HG03060 (cell line): ENCODE measurements at regions not wholly inside any gene's neighbourhood (a gene's known extent, or its start where the extent isn't known, plus 50 kb on each side); places are given as distances from the start of the nearest gene placed in this dataset.
A peak's percentile ranks its signal among the peaks of the same experiment; 100 is the strongest.

Experiments
- ATAC-seq: cut with Tn5 transposase; IDR thresholded peaks from one replicate; pipeline ENCODE4 v1.9.1; 2021; ENCODE audit warnings: low read depth, moderate number of reproducible peaks; ENCODE audit not compliant: unreplicated experiment

DNA sequence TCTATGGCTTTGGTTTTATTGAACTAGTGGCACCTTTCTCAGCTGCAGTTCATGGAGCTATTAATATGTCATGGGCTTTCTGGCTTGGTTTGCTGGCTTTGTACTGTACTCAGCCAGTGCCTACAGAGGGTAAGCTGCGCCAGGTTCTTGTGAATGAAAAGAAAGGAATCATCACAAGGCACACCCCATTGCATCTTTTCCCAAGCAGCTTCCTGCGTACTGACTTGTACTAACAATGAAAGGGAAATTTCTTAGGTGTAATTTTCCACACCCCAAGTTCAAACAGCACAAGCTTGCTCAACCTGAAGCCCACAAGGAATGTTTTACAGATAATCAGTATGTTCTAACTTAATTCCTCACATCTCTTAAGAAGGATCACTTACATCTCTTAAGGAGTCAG is 78.0 kb upstream of the TNFSF18 start:
- no peak for ATAC-seq

DNA sequence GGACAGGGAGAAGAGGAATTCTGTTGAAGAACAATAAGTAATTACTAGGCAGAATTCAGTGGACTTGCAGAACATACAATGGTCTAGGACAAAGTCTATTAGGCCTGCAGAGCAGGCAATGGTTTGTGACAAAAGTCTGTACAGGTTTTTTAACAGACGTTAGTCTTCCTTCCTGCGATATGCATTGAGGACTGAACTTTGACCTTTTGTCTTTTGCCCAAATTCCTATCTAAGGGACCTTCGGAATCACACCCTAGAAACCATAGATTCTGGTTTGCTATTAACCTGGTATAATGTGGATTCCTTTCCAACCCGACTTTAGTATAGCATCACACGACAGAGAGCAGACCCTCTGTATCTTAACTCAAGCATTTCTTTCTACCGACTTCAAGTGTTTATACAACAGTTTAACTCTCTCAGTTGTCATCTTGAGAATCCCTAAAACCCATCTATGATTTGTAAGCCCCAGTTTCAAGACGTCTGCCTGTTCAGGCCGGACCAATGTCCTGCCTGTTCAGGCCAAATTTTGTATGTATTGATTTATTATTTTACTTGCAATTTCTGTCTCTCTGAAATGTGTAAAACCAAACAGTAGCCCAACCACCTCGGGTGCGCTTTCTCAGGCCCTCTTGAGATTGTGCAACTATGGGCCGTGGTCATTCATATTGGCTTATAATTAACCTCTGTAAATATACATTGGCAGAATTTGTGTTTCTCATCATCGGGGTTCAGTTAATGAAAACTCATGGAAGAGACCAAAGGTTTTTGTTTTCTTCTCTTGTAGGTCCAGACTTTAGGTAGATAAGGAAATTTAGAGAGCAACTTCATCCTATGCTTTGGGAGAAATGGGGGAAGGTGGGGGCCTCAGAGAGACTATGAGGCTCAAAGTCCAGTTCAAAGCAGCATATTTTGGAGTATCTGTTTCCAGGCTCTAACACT is 76.9 kb upstream of the TNFSF18 start:
- no peak for ATAC-seq

DNA sequence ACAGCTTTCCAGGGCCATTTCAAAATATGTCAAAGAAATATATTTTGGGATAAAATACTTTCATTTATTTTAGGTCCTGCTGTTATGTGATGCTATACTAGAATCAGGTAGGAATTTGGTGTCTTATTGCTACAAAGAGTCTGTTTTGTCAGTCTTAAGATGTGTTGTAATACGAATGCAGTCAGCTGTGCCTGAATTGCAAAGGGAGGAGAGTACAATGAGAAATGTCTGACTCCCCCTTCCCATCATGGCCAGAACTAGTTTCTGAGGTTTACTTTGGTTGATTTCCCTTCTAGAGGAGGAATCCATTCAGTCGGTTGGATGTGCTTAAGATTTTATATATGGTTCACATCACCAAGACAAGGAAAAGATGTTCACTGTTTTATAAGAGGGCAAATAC is 75.7 kb upstream of the TNFSF18 start:
- ATAC-seq, result no peak

DNA sequence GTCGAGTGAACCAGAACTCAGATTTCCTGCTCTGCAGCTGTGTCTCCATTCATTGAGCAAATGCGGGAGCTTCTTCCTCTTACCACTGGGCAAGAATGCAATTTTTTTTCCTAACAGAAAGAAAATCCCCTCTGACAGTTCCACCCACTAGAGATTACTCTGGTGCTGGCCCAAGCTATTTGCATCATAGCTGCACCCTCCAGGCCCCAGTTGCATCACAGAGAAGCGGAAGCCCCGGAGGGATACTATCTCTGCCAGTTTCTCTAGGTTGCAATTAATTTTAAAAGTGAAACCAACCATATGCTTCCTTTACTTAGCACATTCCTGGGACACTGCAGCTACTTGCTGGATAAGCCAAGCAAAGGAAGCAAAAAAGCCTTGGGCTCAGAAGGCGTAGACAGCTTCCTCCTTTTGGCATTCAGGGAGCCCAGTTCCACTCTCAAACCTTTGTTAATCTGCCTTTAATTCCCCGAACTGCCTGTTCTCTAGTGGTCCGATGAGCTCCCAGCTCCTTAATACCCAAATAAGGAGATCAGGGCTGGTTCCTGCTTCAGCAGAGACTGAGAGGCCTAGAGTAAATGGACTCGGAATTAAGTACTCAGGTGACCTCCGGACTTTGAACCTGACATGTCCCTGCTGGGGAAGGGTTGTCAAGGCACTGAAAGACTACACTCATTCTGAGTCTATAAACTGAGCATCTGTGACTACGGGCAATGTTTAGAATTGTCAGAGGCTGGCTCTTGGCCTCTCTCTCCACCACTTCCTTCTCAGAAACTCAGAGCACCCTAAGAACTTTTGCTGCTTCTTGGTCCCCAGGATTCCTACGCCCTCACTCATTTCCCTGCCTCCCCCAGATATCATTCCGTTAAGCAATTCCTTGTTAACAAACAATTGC is 72.5 kb upstream of the TNFSF18 start:
- no peak for ATAC-seq

DNA sequence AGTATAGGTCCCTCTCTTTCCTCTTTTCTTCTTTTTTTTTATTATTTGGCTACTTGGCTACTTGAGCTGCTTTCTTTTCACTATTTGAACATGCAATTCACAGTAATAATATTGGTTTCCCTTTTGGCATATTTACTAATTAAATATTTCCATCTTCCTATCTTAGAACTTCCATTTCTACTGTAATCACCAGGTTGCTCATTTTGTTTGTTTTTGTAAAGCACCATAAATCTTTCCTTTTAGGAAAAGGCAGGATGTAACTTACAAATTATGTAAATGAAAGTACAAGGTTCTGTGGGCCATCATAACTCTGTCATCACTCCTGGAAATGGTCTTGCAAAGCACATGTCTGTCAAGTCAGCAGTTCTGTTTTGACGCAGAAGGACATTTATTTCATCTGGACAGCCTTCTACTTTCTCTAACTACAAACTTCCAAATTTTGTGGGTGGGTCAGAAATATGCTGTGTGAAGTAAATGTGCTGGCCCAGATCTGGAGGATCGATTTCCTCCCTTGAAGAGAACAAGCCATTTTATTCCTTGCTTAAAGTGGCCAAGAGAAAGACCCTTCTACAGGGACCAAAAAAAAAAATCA is 71.7 kb upstream of the TNFSF18 start:
- no peak for ATAC-seq

DNA sequence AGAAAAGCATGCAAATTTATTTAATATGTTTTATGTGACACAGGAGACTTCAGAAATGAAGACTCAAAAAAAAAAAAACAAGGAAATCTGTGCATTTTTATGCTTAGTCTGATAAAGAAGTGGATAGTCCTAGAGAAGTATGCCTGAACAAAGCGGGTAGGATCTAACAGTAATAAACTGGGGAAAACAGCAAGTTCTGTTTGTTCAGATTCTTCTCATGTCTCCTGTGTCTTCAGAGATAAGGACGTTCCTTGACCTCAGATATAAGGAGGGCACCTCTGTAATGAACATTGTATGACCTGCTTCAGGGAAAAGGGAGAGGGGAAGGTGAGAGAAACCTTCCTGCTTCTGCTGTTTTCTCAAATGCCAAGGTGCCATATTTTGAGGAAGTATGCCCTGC is 67.7 kb upstream of the TNFSF18 start:
- ATAC-seq, result no peak

- no peak for ATAC-seq
Observed at GRCh38 chr1:173117761-173118160, 67.0 kb upstream of the TNFSF18 start.

DNA sequence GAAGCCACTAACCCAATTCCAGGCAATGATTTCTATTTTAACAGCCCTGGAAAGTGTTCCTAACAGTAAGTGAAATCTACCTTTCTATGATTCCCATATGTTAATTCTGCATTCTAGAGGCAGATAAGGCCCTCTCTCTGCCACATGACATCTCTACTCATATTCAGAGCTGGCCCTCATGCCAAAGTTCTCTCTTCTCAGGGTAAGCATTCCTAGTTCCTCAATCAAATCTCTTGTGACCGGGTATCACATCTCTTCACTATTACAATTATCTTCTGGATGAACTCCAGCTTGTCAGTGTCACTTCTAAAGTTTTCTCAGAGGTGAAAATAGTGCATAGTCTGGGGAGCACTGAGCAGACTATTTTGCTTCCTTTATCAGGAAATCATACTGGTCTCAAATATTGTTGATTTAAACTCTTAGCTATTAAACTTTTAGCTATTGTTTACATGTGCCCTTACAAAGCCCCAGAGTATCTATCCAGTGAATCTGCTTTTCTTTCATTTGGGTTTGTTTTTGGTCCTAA is 66.4 kb upstream of the TNFSF18 start:
- ATAC-seq, result no peak

DNA sequence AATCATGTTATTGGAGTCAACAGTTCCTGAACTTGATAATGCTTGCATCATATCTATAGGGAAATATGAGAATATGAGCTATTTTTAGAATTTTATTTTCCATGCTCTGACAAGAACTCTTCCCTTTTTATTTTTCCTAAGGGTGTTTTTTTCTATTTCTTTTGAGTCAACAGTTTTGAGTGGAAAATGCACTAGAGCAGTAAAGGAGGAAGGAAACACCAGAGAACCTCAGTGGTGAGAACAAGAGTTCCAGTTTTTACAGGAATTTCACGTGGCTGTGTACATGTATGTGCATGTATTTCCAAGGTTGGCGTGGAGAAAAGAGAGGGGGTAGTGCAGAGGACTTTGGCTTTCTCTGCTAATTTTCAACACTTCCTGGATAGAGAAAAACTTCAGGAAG is 63.6 kb upstream of the TNFSF18 start:
- ATAC-seq, result no peak

- no peak for ATAC-seq
Observed at GRCh38 chr1:173113015-173113741, 62.4 kb upstream of the TNFSF18 start.

- ATAC-seq, result peak; percentile 92
Observed at GRCh38 chr1:173112129-173112528, 61.4 kb upstream of the TNFSF18 start.

GRCh38 chr1:173107696-173108095 is 57.0 kb upstream of the TNFSF18 start:
- no peak for ATAC-seq

GRCh38 chr1:173103006-173103405 is 52.3 kb upstream of the TNFSF18 start:
- ATAC-seq, result no peak

DNA sequence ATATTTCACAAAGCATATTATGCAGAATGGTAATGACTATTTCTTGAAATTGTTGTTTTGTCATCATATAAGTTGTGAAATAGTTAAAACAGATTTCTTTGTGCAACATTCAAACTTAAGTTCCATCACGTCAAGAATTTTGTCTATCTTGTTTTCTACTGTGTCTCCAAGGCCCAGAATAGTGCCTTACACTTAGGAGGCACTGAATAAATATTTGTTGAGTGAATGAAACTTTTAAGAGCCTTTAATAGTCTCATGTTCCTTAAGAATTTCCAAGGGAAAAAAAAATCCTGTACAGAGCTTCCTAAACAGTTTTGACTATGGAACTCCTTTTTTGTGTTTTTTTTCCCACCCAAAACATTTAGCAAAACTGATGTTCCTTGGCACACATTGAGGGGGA is 50.8 kb upstream of the TNFSF18 start:
- no peak for ATAC-seq

DNA sequence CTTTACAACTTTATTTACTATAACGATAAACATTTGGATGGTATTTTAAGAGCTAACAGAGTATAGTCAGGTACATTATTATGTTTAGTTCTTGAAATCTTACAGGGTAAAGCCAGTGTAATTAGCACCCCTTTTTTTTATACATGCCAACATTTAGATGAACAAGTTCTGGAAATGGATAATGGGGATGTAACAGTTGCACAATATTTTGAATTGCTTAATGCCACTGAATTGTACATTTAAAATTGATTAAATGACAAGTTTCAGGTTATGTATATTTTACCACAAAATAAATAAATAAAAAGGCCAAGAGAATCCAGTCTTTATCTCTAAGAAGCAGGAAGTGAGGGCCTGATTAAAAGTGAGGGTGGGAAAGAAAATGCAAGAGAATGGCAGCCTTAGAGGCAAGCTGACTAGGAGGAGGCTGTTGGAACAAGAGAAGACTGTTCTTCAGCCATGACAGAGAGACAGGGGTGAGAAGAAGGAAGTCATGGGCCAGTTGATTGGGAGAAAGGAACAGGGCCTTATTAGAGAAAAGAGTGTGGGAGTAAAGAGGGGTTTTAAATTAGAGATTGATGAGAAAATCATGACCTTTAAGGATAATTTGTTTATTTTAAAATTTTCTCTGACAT is 49.9 kb upstream of the TNFSF18 start:
- no peak for ATAC-seq
